ENCODE measurements at regions not wholly inside any gene's neighbourhood (a gene's known extent, or its start where the extent isn't known, plus 50 kb on each side); places are given as distances from the start of the nearest gene placed in this dataset.

GRCh38 chr2:21552981-21553380 lies 429.2 kb downstream of the TDRD15 start:
- intact Hi-C loops (cut with DNase I; ENCODE audit: low total_unique reads), result no loop called here
- Histone ChIP-seq H3K27me3 (no peaks in the 10 kb centered on the region), H3K36me3 (no peaks in the 10 kb centered on the region), H3K27ac (no peak overlapping the region), H3K4me3 (no peak overlapping the region), H3K9me3 (no peaks in the 10 kb centered on the region), H3K4me1 (no peaks in the 10 kb centered on the region)
- TF ChIP-seq CTCF (IDR thresholded peaks at IDR 0.05) (no peak), POLR2AphosphoS5 (IDR thresholded peaks at IDR 0.05) (no peak), POLR2A (IDR thresholded peaks at IDR 0.05) (no peak), EP300 (IDR thresholded peaks at IDR 0.05) (no peak)
- DNase-seq, result no peak

- 76 to 86% (median 83%) methylated on average over 4 of the region's 4 CpGs for WGBS, 5 donors
- intact Hi-C loops (cut with DNase I; ENCODE audit: low total_unique reads), result no loop called here
These were observed 435.6 kb downstream of the TDRD15 start for GRCh38 chr2:21559351-21559750.

GRCh38 chr2:21561965-21562364 lies 438.2 kb downstream of the TDRD15 start:
- no peaks in the 10 kb centered on the region for H3K9me3 ChIP-seq
- H3K4me1 ChIP-seq, result no peaks in the 10 kb centered on the region
- no peaks in the 10 kb centered on the region for H3K27me3 ChIP-seq
- TF ChIP-seq POLR2AphosphoS5 (IDR thresholded peaks at IDR 0.05) (no peak), EP300 (IDR thresholded peaks at IDR 0.05) (no peak), POLR2A (IDR thresholded peaks at IDR 0.05) (no peak), CTCF (IDR thresholded peaks at IDR 0.05) (no peak)
- H3K27ac ChIP-seq, result no peak overlapping the region
- 0 to 42% (median 0%) methylated on average over 1 of the region's 1 CpG for WGBS, 5 donors
- no peak for DNase-seq
- intact Hi-C loops (cut with DNase I; ENCODE audit: low total_unique reads), result no loop called here
- no peaks in the 10 kb centered on the region for H3K36me3 ChIP-seq
- no peak overlapping the region for H3K4me3 ChIP-seq

More at GRCh38 chr2:21559351-21559750, 435.6 kb downstream of the TDRD15 start:
- Histone ChIP-seq H3K4me3 (no peak overlapping the region), H3K9me3 (no peaks in the 10 kb centered on the region), H3K4me1 (no peaks in the 10 kb centered on the region), H3K27me3 (no peaks in the 10 kb centered on the region), H3K27ac (no peak overlapping the region), H3K36me3 (no peaks in the 10 kb centered on the region)
- no peak for DNase-seq
- TF ChIP-seq POLR2AphosphoS5 (IDR thresholded peaks at IDR 0.05) (no peak), EP300 (IDR thresholded peaks at IDR 0.05) (no peak), CTCF (IDR thresholded peaks at IDR 0.05) (no peak), POLR2A (IDR thresholded peaks at IDR 0.05) (no peak)

- Histone ChIP-seq H3K4me3 (no peak overlapping the region), H3K4me1 (no peaks in the 10 kb centered on the region), H3K36me3 (no peaks in the 10 kb centered on the region), H3K27ac (no peak overlapping the region), H3K27me3 (no peaks in the 10 kb centered on the region), H3K9me3 (no peaks in the 10 kb centered on the region)
- intact Hi-C loops (cut with DNase I; ENCODE audit: low total_unique reads), result no loop called here
- no peak for DNase-seq
- TF ChIP-seq EP300 (IDR thresholded peaks at IDR 0.05), result no peak
- TF ChIP-seq POLR2AphosphoS5 (IDR thresholded peaks at IDR 0.05), result no peak
- WGBS, 5 donors, result 46 to 59% (median 53%) methylated on average over 5 of the region's 5 CpGs
These were observed 443.6 kb downstream of the TDRD15 start for GRCh38 chr2:21567395-21567794.

- H3K4me1 ChIP-seq, result no peaks in the 10 kb centered on the region
- DNase-seq, result no peak
- TF ChIP-seq CTCF (IDR thresholded peaks at IDR 0.05), result no peak
- TF ChIP-seq POLR2AphosphoS5 (IDR thresholded peaks at IDR 0.05), result no peak
- TF ChIP-seq EP300 (IDR thresholded peaks at IDR 0.05), result no peak
- TF ChIP-seq POLR2A (IDR thresholded peaks at IDR 0.05), result no peak
- H3K36me3 ChIP-seq, result no peaks in the 10 kb centered on the region
- H3K27ac ChIP-seq, result no peak overlapping the region
- no peak overlapping the region for H3K4me3 ChIP-seq
- intact Hi-C loops (cut with DNase I; ENCODE audit: low total_unique reads), result no loop called here
- no peaks in the 10 kb centered on the region for H3K9me3 ChIP-seq
- no peaks in the 10 kb centered on the region for H3K27me3 ChIP-seq
These were observed 447.9 kb downstream of the TDRD15 start for GRCh38 chr2:21571686-21572085.
